Thoracic aorta (tissue), 2 donors: ENCODE measurements at regions not wholly inside any gene's neighbourhood (a gene's known extent, or its start where the extent isn't known, plus 50 kb on each side); places are given as distances from the start of the nearest gene placed in this dataset.

ENCODE experiments used
- ATAC-seq: fragments of 150-250 bp; one replicate; pipeline ENCODE4 v1.8.0; 2017; ENCODE audit warnings: low read depth; ENCODE audit not compliant: insufficient number of reproducible peaks, low FRiP score
- DNase-seq: peaks from one replicate; pipeline ENCODE4 v3.0.0-alpha.2; 2020; ENCODE audit warnings: low spot score
- H3K27ac ChIP-seq, 2 donors: fragments of 200-600 bp; sonication (generic); 1 replicate in 1 of 2; 2 replicates in 1 of 2; pipeline ENCODE4 v1.5.1; 2016; ENCODE audit warnings: mild to moderate bottlenecking in 2 of 2, moderate library complexity in 2 of 2
- H3K27me3 ChIP-seq: fragments of 200-600 bp; sonication (generic); replicated peaks from 2 replicates; pipeline ENCODE4 v1.6.0; 2016; ENCODE audit warnings: mild to moderate bottlenecking; ENCODE audit not compliant: insufficient read depth
- H3K36me3 ChIP-seq: fragments of 200-600 bp; sonication (generic); one replicate; pipeline ENCODE4 v1.5.1; 2016
- H3K4me1 ChIP-seq, 2 donors: fragments of 200-600 bp; sonication (generic); 1 replicate in 1 of 2; 2 replicates in 1 of 2; pipeline versions ENCODE4 v1.5.1 to v1.6.0; 2016; ENCODE audit warnings: low read depth in 2 of 2, mild to moderate bottlenecking in 1 of 2; ENCODE audit not compliant: control insufficient read depth in 1 of 2
- H3K4me3 ChIP-seq: fragments of 200-600 bp; sonication (generic); 2 replicates; pipeline ENCODE4 v1.5.1; 2016; ENCODE audit warnings: mild to moderate bottlenecking
- H3K9me3 ChIP-seq: fragments of 200-600 bp; sonication (generic); 2 replicates; pipeline ENCODE4 v1.5.1; 2016
- CTCF ChIP-seq: fragments of 200-600 bp; sonication (generic); IDR thresholded peaks from one replicate; pipeline ENCODE4 v1.5.1; 2019; ENCODE audit warnings: antibody characterized with exemption

- no peak for TF ChIP-seq CTCF
- DNase-seq (no peak), ATAC-seq (no peak)
- Histone ChIP-seq H3K27me3 (no peaks in the 10 kb centered on the region), H3K27ac (no peak overlapping the region), H3K36me3 (no peaks in the 10 kb centered on the region), H3K4me3 (no peak overlapping the region), H3K4me1 (peaks cover 4 to 13% of the 10 kb centered on the region in 2 donors), H3K9me3 (no peaks in the 10 kb centered on the region)
Observed at GRCh38 chr4:54902976-54903375, 222.4 kb downstream of the KDR start.

- H3K27ac ChIP-seq, result no peak overlapping the region
- no peak for TF ChIP-seq CTCF
Observed at GRCh38 chr4:54902271-54902670, 223.1 kb downstream of the KDR start.

GRCh38 chr4:54901202-54901601 lies 224.2 kb downstream of the KDR start:
- H3K36me3 ChIP-seq, result no peaks in the 10 kb centered on the region
- no peak overlapping the region for H3K27ac ChIP-seq
- DNase-seq (no peak), ATAC-seq (no peak)
- no peaks in the 10 kb centered on the region for H3K27me3 ChIP-seq
- H3K4me3 ChIP-seq, result no peak overlapping the region
- no peaks in the 10 kb centered on the region for H3K9me3 ChIP-seq
- no peak for TF ChIP-seq CTCF
- H3K4me1 ChIP-seq, result peaks cover 4 to 15% of the 10 kb centered on the region in 2 donors

More at GRCh38 chr4:54902271-54902670, 223.1 kb downstream of the KDR start:
- H3K36me3 ChIP-seq, result no peaks in the 10 kb centered on the region
- H3K27me3 ChIP-seq, result no peaks in the 10 kb centered on the region
- H3K9me3 ChIP-seq, result no peaks in the 10 kb centered on the region
- peaks cover 4 to 13% of the 10 kb centered on the region in 2 donors for H3K4me1 ChIP-seq
- no peak overlapping the region for H3K4me3 ChIP-seq
- ATAC-seq (no peak), DNase-seq (no peak)

GRCh38 chr4:54898656-54899340 lies 226.6 kb downstream of the KDR start:
- no peak for ATAC-seq
- Histone ChIP-seq H3K4me1 (peaks cover 4 to 19% of the 10 kb centered on the region in 2 donors), H3K36me3 (no peaks in the 10 kb centered on the region), H3K27ac (no peak overlapping the region), H3K27me3 (no peaks in the 10 kb centered on the region), H3K9me3 (no peaks in the 10 kb centered on the region), H3K4me3 (no peak overlapping the region)
- no peak for DNase-seq
- TF ChIP-seq CTCF, result no peak

- no peak for ATAC-seq
- TF ChIP-seq CTCF, result no peak
Observed at GRCh38 chr4:54898056-54898562, 227.3 kb downstream of the KDR start.

More at GRCh38 chr4:54898056-54898562, 227.3 kb downstream of the KDR start:
- H3K27me3 ChIP-seq, result no peaks in the 10 kb centered on the region
- no peak for DNase-seq
- no peak overlapping the region for H3K4me3 ChIP-seq
- H3K9me3 ChIP-seq, result no peaks in the 10 kb centered on the region
- H3K4me1 ChIP-seq, result peaks cover 4 to 16% of the 10 kb centered on the region in 2 donors
- H3K27ac ChIP-seq, result no peak overlapping the region
- H3K36me3 ChIP-seq, result no peaks in the 10 kb centered on the region
